ENCODE measurements at regions not wholly inside any gene's neighbourhood (a gene's known extent, or its start where the extent isn't known, plus 50 kb on each side); places are given as distances from the start of the nearest gene placed in this dataset.

DNA sequence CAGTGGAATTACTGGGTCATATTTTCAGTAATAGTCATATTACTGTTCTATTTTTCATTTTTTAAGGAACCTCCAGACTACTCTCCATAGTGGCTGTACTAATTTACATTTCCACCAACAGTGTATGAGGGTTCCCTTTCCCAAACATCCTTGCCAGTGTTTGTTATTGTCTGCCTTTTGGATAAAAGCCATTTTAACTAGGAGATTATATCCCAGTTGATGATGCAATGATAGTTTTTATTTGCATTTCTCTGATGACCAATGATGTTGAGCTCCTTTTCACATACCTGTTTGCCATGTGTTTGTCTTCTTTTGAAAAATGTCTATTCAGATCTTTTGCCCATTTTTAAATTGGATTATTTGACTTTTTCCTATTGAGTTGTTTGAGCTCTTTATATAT is 410.8 kb downstream of the TTLL7 start:
- no peak overlapping the region for H3K27ac ChIP-seq (ENCODE audit: insufficient read depth, low read length)

More for the DNA sequence above, 410.8 kb downstream of the TTLL7 start:
- Histone ChIP-seq H3K9ac (ENCODE audit: low read depth, low read length) (no peak overlapping the region), H3K56ac (ENCODE audit: extremely low read depth, insufficient read depth, low read length) (no peak overlapping the region), H3K36me3 (ENCODE audit: control insufficient read depth, insufficient read depth, low read length) (no peaks in the 10 kb centered on the region), H3K23ac (ENCODE audit: low read depth, low read length) (no peak overlapping the region), H3K9me3 (ENCODE audit: control insufficient read depth, insufficient read depth, low read length) (no peaks in the 10 kb centered on the region), H3K4me3 (ENCODE audit: insufficient read depth, low read depth, low read length) (no peak overlapping the region), H4K8ac (ENCODE audit: low read depth in 2 of 2, low read length in 2 of 2) (no peak overlapping the region), H3K18ac (ENCODE audit: low read depth, low read length) (no peak overlapping the region), H4K91ac (ENCODE audit: insufficient read depth, low read depth, low read length) (no peak overlapping the region), H4K5ac (ENCODE audit: low read depth, low read length) (no peak overlapping the region), H3K14ac (replicated peaks; ENCODE audit: low read depth, low read length) (no peak overlapping the region), H3K4me2 (ENCODE audit: low read depth, low read length) (no peak overlapping the region), H2AFZ (replicated peaks; ENCODE audit: low read length, poor library complexity) (no peak overlapping the region), H2AK5ac (ENCODE audit: low read depth, low read length) (no peak overlapping the region), H3K4me1 (ENCODE audit: control insufficient read depth, insufficient read depth, low read length) (no peaks in the 10 kb centered on the region), H2BK120ac (ENCODE audit: low read depth, low read length) (no peak overlapping the region), H4K20me1 (ENCODE audit: insufficient read depth, low read length) (no peaks in the 10 kb centered on the region), H3K27me3 (ENCODE audit: control insufficient read depth, insufficient read depth, low read length) (no peaks in the 10 kb centered on the region), H2AK9ac (replicated peaks; ENCODE audit: low read depth, low read length, poor library complexity) (no peak overlapping the region), H2BK15ac (ENCODE audit: low read depth, low read length) (no peak overlapping the region), H2BK5ac (ENCODE audit: low read depth, low read length, poor library complexity, severe bottlenecking) (no peak overlapping the region), H3K79me1 (ENCODE audit: low read depth in 1 of 2, low read length in 2 of 2) (no peaks in the 10 kb centered on the region), H2BK20ac (ENCODE audit: low read depth, low read length) (no peak overlapping the region), H3K9me1 (ENCODE audit: insufficient read depth, low read length) (no peaks in the 10 kb centered on the region), H3K4ac (ENCODE audit: low read depth, low read length) (no peak overlapping the region)
- POLR2A ChIA-PET (ENCODE audit: unreplicated experiment), result no interaction called here
- DNase-seq (no peak), ATAC-seq (ENCODE audit: low read depth) (no peak)
- no TSS peak for BruUV-seq (replicated peaks)
- CTCF ChIA-PET, result no interaction called here
- intact Hi-C loops (cut with micrococcal nuclease), result no loop called here
- dilution Hi-C loops (cut with HindIII; ENCODE audit: low sequenced_read_pairs, unreplicated experiment), result no loop called here
- in situ Hi-C loops (cut with MboI; ENCODE audit: low sequenced_read_pairs), result no loop called here
- no peak for TF ChIP-seq FOS (IDR thresholded peaks at IDR 0.05; ENCODE audit: low read depth, low read length)
- TF ChIP-seq SMC3 (IDR thresholded peaks at IDR 0.05; ENCODE audit: low read depth, low read length), result no peak
- TF ChIP-seq, protein P1, sequence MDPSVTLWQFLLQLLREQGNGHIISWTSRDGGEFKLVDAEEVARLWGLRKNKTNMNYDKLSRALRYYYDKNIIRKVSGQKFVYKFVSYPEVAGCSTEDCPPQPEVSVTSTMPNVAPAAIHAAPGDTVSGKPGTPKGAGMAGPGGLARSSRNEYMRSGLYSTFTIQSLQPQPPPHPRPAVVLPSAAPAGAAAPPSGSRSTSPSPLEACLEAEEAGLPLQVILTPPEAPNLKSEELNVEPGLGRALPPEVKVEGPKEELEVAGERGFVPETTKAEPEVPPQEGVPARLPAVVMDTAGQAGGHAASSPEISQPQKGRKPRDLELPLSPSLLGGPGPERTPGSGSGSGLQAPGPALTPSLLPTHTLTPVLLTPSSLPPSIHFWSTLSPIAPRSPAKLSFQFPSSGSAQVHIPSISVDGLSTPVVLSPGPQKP (IDR thresholded peaks at IDR 0.05; ENCODE audit: borderline replicate concordance, low read depth, low read length), result no peak
- TF ChIP-seq NFE2L2 (IDR thresholded peaks at IDR 0.05; ENCODE audit: low read depth, low read length), result no peak
- no peak for TF ChIP-seq MXI1 (IDR thresholded peaks at IDR 0.05; ENCODE audit: borderline replicate concordance, low read depth, low read length)
- TF ChIP-seq BHLHE40 (IDR thresholded peaks at IDR 0.05; ENCODE audit: low read depth, low read length), result no peak
- TF ChIP-seq MAZ (IDR thresholded peaks at IDR 0.05; ENCODE audit: borderline replicate concordance, low read depth, low read length), result no peak
- TF ChIP-seq CEBPB (IDR thresholded peaks at IDR 0.05; ENCODE audit: low read depth, low read length), result no peak
- no peak for TF ChIP-seq MAFK (IDR thresholded peaks at IDR 0.05; ENCODE audit: low read depth, low read length)
- TF ChIP-seq, protein P2, sequence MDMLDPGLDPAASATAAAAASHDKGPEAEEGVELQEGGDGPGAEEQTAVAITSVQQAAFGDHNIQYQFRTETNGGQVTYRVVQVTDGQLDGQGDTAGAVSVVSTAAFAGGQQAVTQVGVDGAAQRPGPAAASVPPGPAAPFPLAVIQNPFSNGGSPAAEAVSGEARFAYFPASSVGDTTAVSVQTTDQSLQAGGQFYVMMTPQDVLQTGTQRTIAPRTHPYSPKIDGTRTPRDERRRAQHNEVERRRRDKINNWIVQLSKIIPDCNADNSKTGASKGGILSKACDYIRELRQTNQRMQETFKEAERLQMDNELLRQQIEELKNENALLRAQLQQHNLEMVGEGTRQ (IDR thresholded peaks at IDR 0.05; ENCODE audit: low read depth, low read length), result no peak
- no peak for TF ChIP-seq RCOR1 (IDR thresholded peaks at IDR 0.05; ENCODE audit: insufficient replicate concordance, low read length)
- TF ChIP-seq CHD1 (IDR thresholded peaks at IDR 0.05; ENCODE audit: low read depth, low read length), result no peak
- TF ChIP-seq, protein P3, sequence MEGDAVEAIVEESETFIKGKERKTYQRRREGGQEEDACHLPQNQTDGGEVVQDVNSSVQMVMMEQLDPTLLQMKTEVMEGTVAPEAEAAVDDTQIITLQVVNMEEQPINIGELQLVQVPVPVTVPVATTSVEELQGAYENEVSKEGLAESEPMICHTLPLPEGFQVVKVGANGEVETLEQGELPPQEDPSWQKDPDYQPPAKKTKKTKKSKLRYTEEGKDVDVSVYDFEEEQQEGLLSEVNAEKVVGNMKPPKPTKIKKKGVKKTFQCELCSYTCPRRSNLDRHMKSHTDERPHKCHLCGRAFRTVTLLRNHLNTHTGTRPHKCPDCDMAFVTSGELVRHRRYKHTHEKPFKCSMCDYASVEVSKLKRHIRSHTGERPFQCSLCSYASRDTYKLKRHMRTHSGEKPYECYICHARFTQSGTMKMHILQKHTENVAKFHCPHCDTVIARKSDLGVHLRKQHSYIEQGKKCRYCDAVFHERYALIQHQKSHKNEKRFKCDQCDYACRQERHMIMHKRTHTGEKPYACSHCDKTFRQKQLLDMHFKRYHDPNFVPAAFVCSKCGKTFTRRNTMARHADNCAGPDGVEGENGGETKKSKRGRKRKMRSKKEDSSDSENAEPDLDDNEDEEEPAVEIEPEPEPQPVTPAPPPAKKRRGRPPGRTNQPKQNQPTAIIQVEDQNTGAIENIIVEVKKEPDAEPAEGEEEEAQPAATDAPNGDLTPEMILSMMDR (conservative IDR thresholded peaks at IDR 0.05; ENCODE audit: low read depth, low read length), result no peak
- TF ChIP-seq POLR2A (IDR thresholded peaks at IDR 0.05; ENCODE audit: low read depth, low read length), result no peak
- TF ChIP-seq RFX5 (IDR thresholded peaks at IDR 0.05; ENCODE audit: low read depth, low read length), result no peak
- no peak for TF ChIP-seq RAD21 (IDR thresholded peaks at IDR 0.05; ENCODE audit: low read length)
